ENCODE measurements at regions not wholly inside any gene's neighbourhood (a gene's known extent, or its start where the extent isn't known, plus 50 kb on each side); places are given as distances from the start of the nearest gene placed in this dataset.
"Not testable (repeated sequence)": the region's sequence is repeated elsewhere in the genome, so short reads cannot be mapped to it uniquely, and the experiment has no call there.

DNA sequence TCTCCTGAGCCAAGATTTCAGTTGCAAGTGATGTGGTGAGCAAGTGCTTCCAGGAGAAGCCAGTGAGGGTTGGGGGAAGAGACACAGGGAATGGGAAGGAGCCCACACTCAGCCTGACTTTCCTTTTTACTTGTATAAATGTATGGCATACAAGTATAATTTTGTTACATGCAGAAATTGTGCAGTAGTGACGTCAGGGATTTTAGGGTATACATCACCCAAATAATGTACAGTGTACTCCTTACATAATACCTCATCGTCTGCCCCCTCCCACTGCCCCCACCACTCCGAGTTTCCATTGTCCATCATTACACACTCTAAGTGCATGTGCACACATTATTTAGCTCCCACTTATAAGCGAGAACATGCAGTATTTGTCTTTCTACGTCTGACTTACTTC is 68.7 kb upstream of the GBA3 start:
- TF ChIP-seq, protein P1, sequence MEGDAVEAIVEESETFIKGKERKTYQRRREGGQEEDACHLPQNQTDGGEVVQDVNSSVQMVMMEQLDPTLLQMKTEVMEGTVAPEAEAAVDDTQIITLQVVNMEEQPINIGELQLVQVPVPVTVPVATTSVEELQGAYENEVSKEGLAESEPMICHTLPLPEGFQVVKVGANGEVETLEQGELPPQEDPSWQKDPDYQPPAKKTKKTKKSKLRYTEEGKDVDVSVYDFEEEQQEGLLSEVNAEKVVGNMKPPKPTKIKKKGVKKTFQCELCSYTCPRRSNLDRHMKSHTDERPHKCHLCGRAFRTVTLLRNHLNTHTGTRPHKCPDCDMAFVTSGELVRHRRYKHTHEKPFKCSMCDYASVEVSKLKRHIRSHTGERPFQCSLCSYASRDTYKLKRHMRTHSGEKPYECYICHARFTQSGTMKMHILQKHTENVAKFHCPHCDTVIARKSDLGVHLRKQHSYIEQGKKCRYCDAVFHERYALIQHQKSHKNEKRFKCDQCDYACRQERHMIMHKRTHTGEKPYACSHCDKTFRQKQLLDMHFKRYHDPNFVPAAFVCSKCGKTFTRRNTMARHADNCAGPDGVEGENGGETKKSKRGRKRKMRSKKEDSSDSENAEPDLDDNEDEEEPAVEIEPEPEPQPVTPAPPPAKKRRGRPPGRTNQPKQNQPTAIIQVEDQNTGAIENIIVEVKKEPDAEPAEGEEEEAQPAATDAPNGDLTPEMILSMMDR (conservative IDR thresholded peaks at IDR 0.05; ENCODE audit: low read length), result not testable (repeated sequence)
- not testable (repeated sequence) for TF ChIP-seq EZH2phosphoT487 (IDR thresholded peaks at IDR 0.05; ENCODE audit: borderline replicate concordance)
